Left cardiac atrium (tissue), 4 donors: ENCODE measurements at regions not wholly inside any gene's neighbourhood (a gene's known extent, or its start where the extent isn't known, plus 50 kb on each side); places are given as distances from the start of the nearest gene placed in this dataset.

Experiments used
- ATAC-seq, 2 donors: fragments of 200-7000 bp; cut with Tn5 transposase; one replicate each; pipeline ENCODE4 v1.9.1; 2020; ENCODE audit warnings: mild to moderate bottlenecking in 2 of 2, moderate library complexity in 2 of 2
- DNase-seq: peaks from one replicate; pipeline ENCODE4 v3.0.0-alpha.2; 2020
- intact Hi-C, 2 donors: fragments of 100-400 bp; cut with DNase I; formaldehyde crosslinking; loops; one replicate each; pipeline versions ENCODE4 v1.14.1 to v1.15.1; 2022 to 2023
- donor health status: DM: no; HTN: yes; CAD: no.
- donor health status: DM: no; HTN: yes; CAD: no; lungs with severe emphysema.
- donor health status: DM: yes; HTN: yes; CAD: no.
- donor health status: Dilated cardiomyopathy.

- intact Hi-C loops, result no loop called here
- DNase-seq, result no peak
- peak in 1 of 2 donors; percentile 12 for ATAC-seq
Observed at GRCh38 chr6:71419217-71420094, 130.8 kb downstream of the OGFRL1 start.

- DNase-seq (peak; percentile 63), ATAC-seq (peak; percentile 71 to 76)
- intact Hi-C loops, result no loop called here
Observed at GRCh38 chr6:71420095-71420692, 131.6 kb downstream of the OGFRL1 start.

GRCh38 chr6:71420693-71421328 is 132.2 kb downstream of the OGFRL1 start:
- intact Hi-C loops, result no loop called here
- ATAC-seq, result peak; percentile 98 to 99
- DNase-seq, result peak; percentile 97

- DNase-seq (no peak), ATAC-seq (no peak)
- intact Hi-C loops, result no loop called here
Observed at GRCh38 chr6:71421611-71422010, 133.0 kb downstream of the OGFRL1 start.

- DNase-seq (no peak), ATAC-seq (no peak)
- intact Hi-C loops, result no loop called here
Observed at GRCh38 chr6:71430018-71430417, 141.4 kb downstream of the OGFRL1 start.

GRCh38 chr6:71433441-71433840 is 144.8 kb downstream of the OGFRL1 start:
- no peak for DNase-seq
- no peak for ATAC-seq
- intact Hi-C loops, result no loop called here

- intact Hi-C loops, result no loop called here
- DNase-seq (no peak), ATAC-seq (peak in 1 of 2 donors; percentile 47)
Observed at GRCh38 chr6:71444222-71444621, 155.6 kb downstream of the OGFRL1 start.

GRCh38 chr6:71446057-71446456 is 157.4 kb downstream of the OGFRL1 start:
- ATAC-seq, result peak in 1 of 2 donors; percentile 44
- no peak for DNase-seq

GRCh38 chr6:71446470-71446869 is 157.9 kb downstream of the OGFRL1 start:
- intact Hi-C loops, result no loop called here
- DNase-seq, result no peak
- ATAC-seq, result peak in 1 of 2 donors; percentile 41

More at GRCh38 chr6:71446057-71446456, 157.4 kb downstream of the OGFRL1 start:
- intact Hi-C loops, result no loop called here

- ATAC-seq, result no peak
- DNase-seq, result no peak
- intact Hi-C loops, result no loop called here
Observed at GRCh38 chr6:71452697-71453370, 164.2 kb downstream of the OGFRL1 start.

- no peak for ATAC-seq
Observed at GRCh38 chr6:71453371-71453706, 164.7 kb downstream of the OGFRL1 start.

GRCh38 chr6:71454056-71454455 is 165.4 kb downstream of the OGFRL1 start:
- DNase-seq (no peak), ATAC-seq (no peak)
- intact Hi-C loops, result no loop called here

More at GRCh38 chr6:71453371-71453706, 164.7 kb downstream of the OGFRL1 start:
- no peak for DNase-seq
- intact Hi-C loops, result no loop called here

- DNase-seq, result no peak
- no peak for ATAC-seq
- intact Hi-C loops, result no loop called here
Observed at GRCh38 chr6:71457929-71458328, 169.3 kb downstream of the OGFRL1 start.

GRCh38 chr6:71459162-71459561 is 170.6 kb downstream of the OGFRL1 start:
- intact Hi-C loops, result no loop called here
- no peak for DNase-seq
- no peak for ATAC-seq

- ATAC-seq (no peak), DNase-seq (no peak)
- intact Hi-C loops, result no loop called here
Observed at GRCh38 chr6:71460933-71461332, 172.3 kb downstream of the OGFRL1 start.

- DNase-seq (no peak), ATAC-seq (peak in 1 of 2 donors; percentile 47)
- intact Hi-C loops, result no loop called here
Observed at GRCh38 chr6:71463061-71463460, 174.4 kb downstream of the OGFRL1 start.

- ATAC-seq, result no peak
- intact Hi-C loops, result no loop called here
- no peak for DNase-seq
Observed at GRCh38 chr6:71465096-71465495, 176.5 kb downstream of the OGFRL1 start.

- DNase-seq, result no peak
- intact Hi-C loops, result no loop called here
- no peak for ATAC-seq
Observed at GRCh38 chr6:71466362-71466761, 177.8 kb downstream of the OGFRL1 start.

- no peak for ATAC-seq
- intact Hi-C loops, result no loop called here
- no peak for DNase-seq
Observed at GRCh38 chr6:71468038-71468437, 179.4 kb downstream of the OGFRL1 start.
